Keratinocyte (primary cell): ENCODE measurements at regions not wholly inside any gene's neighbourhood (a gene's known extent, or its start where the extent isn't known, plus 50 kb on each side); places are given as distances from the start of the nearest gene placed in this dataset.

Experiments used
- DNase-seq: peaks from one replicate; pipeline ENCODE4 v3.0.0-alpha.2; 2011; ENCODE audit warnings: low read depth, missing footprints, low spot score
- FAIRE-seq: peaks from 2 replicates; lab custom pipeline; 2011; peaks lifted over from hg19 to GRCh38; lab: Jason Lieb, UNC
- H2AFZ ChIP-seq: 2 replicates; pipeline ENCODE4 v1.6.0; 2012; ENCODE audit warnings: low read length, control low read depth, inconsistent platforms; ENCODE audit not compliant: control insufficient read depth
- H3K27ac ChIP-seq: 2 replicates; pipeline ENCODE4 v1.5.1; 2011; ENCODE audit warnings: low read length; ENCODE audit not compliant: control insufficient read depth, insufficient read depth
- H3K27me3 ChIP-seq: 3 replicates; pipeline ENCODE4 v1.6.0; 2011; ENCODE audit warnings: low read length; ENCODE audit not compliant: control insufficient read depth, insufficient read depth; ENCODE audit errors: extremely low read depth
- H3K36me3 ChIP-seq, 2 experiments: 2 replicates in 1 of 2; 3 replicates in 1 of 2; pipeline ENCODE4 v1.5.1; 2011; ENCODE audit warnings: low read length in 2 of 2, mild to moderate bottlenecking in 1 of 2; ENCODE audit not compliant: control insufficient read depth in 2 of 2, insufficient read depth in 2 of 2; ENCODE audit errors: extremely low read depth in 1 of 2
- H3K4me1 ChIP-seq: 3 replicates; pipeline ENCODE4 v1.5.1; 2011; ENCODE audit warnings: low read length; ENCODE audit not compliant: control insufficient read depth, insufficient read depth; ENCODE audit errors: extremely low read depth
- H3K4me2 ChIP-seq: 3 replicates; pipeline ENCODE4 v1.6.0; 2011; ENCODE audit warnings: low read depth, low read length; ENCODE audit not compliant: control insufficient read depth, insufficient read depth; ENCODE audit errors: extremely low read depth
- H3K4me3 ChIP-seq, 3 experiments: fragments of 200-600 bp in 1 of 3; sonication (generic) in 1 of 3; 2 replicates in 2 of 3; 3 replicates in 1 of 3; pipeline ENCODE4 v1.5.1; 2011 to 2016; ENCODE audit warnings: low read length in 3 of 3, mild to moderate bottlenecking in 3 of 3, control low read depth in 2 of 3, inconsistent platforms in 1 of 3, low read depth in 1 of 3, mixed read lengths in 1 of 3, mixed run types in 1 of 3, moderate library complexity in 1 of 3; ENCODE audit not compliant: control insufficient read depth in 2 of 3, insufficient read depth in 2 of 3; ENCODE audit errors: extremely low read depth in 1 of 3
- H3K79me2 ChIP-seq: 2 replicates; pipeline ENCODE4 v1.6.0; 2012; ENCODE audit warnings: low read length; ENCODE audit not compliant: control insufficient read depth, insufficient read depth
- H3K9ac ChIP-seq: 3 replicates; pipeline ENCODE4 v1.6.0; 2011; ENCODE audit warnings: low read length; ENCODE audit not compliant: control insufficient read depth, insufficient read depth; ENCODE audit errors: extremely low read depth
- H3K9me1 ChIP-seq: 3 replicates; pipeline ENCODE4 v1.6.0; 2011; ENCODE audit warnings: low read length; ENCODE audit not compliant: control insufficient read depth, insufficient read depth; ENCODE audit errors: extremely low read depth
- H3K9me3 ChIP-seq: 2 replicates; pipeline ENCODE4 v1.5.1; 2012; ENCODE audit warnings: low read depth, low read length; ENCODE audit not compliant: control insufficient read depth
- H4K20me1 ChIP-seq: 3 replicates; pipeline ENCODE4 v1.6.0; 2011; ENCODE audit warnings: low read length; ENCODE audit not compliant: control insufficient read depth, insufficient read depth; ENCODE audit errors: extremely low read depth
- EZH2 ChIP-seq: IDR thresholded peaks from one replicate; pipeline ENCODE4 v1.6.1; 2012; ENCODE audit warnings: inconsistent platforms, mild to moderate bottlenecking, low read length, moderate library complexity
- dilution Hi-C: fragments of 300-500 bp; cut with MboI; formaldehyde crosslinking; loops from one replicate; pipeline ENCODE4 v1.7.0; 2020; ENCODE audit warnings: low sequenced_read_pairs; ENCODE audit not compliant: extremely low pct_ligation_motif_present
- TF ChIP-seq, protein P1 (sequence below), 3 experiments: IDR thresholded peaks in 1 of 3; conservative IDR thresholded peaks in 1 of 3; optimal IDR thresholded peaks in 1 of 3; 2 replicates in 2 of 3; 3 replicates in 1 of 3; pipeline versions ENCODE3 to v1.5.1; 2011; ENCODE audit warnings: low read length in 3 of 3, mild to moderate bottlenecking in 3 of 3, moderate library complexity in 2 of 3, control low read depth in 1 of 3, inconsistent platforms in 1 of 3; ENCODE audit not compliant: insufficient read depth in 2 of 3; ENCODE audit errors: extremely low read depth in 1 of 3

DNA sequence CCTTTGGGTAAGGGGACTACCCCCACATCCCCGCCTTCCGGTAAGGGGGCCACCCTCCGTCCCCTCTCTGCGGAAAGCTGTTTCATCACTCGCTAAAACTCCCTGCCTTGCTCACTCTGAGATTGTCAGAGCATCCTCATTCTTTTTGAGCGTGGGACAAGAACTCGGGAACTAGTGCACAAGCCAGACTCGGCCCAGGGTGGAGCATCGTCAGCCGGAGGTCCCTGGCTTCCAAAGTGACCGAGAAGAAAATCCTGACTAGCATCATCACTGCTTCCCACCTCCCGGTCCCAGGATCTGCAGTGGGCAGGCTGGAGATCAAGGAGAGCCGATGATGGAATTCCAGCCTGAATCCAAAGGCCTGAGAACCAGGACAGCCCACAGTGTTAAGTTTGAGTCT lies 380.3 kb downstream of the SEC14L1 start:
- no peaks in the 10 kb centered on the region for H3K9me3 ChIP-seq
- FAIRE-seq (no peak), DNase-seq (no peak)
- H3K9me1 ChIP-seq, result no peaks in the 10 kb centered on the region
- no peak overlapping the region for H3K4me3 ChIP-seq
- H3K36me3 ChIP-seq, result no peaks in the 10 kb centered on the region
- no peaks in the 10 kb centered on the region for H3K27me3 ChIP-seq
- no peaks in the 10 kb centered on the region for H3K4me1 ChIP-seq
- H3K9ac ChIP-seq, result no peak overlapping the region
- H3K4me2 ChIP-seq, result no peak overlapping the region
- no peaks in the 10 kb centered on the region for H3K79me2 ChIP-seq
- H3K27ac ChIP-seq, result no peak overlapping the region
- no peak for TF ChIP-seq EZH2
- TF ChIP-seq, protein P1, sequence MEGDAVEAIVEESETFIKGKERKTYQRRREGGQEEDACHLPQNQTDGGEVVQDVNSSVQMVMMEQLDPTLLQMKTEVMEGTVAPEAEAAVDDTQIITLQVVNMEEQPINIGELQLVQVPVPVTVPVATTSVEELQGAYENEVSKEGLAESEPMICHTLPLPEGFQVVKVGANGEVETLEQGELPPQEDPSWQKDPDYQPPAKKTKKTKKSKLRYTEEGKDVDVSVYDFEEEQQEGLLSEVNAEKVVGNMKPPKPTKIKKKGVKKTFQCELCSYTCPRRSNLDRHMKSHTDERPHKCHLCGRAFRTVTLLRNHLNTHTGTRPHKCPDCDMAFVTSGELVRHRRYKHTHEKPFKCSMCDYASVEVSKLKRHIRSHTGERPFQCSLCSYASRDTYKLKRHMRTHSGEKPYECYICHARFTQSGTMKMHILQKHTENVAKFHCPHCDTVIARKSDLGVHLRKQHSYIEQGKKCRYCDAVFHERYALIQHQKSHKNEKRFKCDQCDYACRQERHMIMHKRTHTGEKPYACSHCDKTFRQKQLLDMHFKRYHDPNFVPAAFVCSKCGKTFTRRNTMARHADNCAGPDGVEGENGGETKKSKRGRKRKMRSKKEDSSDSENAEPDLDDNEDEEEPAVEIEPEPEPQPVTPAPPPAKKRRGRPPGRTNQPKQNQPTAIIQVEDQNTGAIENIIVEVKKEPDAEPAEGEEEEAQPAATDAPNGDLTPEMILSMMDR (optimal IDR thresholded peaks at IDR 0.05 in 1 of 3, IDR thresholded peaks at IDR 0.05 in 1 of 3, conservative IDR thresholded peaks at IDR 0.05 in 1 of 3; ENCODE audit: extremely low read depth in 1 of 3, insufficient read depth in 2 of 3, low read length in 3 of 3), result no peak
- dilution Hi-C loops, result no loop called here
- no peak overlapping the region for H2AFZ ChIP-seq
- H4K20me1 ChIP-seq, result no peaks in the 10 kb centered on the region

DNA sequence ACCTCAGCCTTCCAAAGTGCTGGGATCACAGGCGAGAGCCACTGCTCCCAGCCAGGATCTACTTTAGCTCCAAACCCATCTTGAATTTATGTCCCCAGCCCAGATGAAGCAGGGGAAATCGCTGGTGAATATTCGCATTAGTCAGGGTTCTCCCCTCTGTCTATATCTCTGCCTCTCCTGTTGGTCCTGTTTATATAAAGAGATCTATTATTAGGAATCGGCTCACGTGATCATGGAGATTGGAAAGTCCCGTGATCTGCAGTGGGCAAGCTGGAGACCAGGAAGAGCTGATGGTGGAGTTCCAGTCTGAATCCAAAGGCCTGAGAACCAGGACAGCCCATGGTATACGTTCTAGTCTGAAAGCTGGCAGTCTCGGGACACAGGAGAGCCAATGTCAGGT lies 382.8 kb downstream of the SEC14L1 start:
- Histone ChIP-seq H3K9me1 (no peaks in the 10 kb centered on the region), H3K9me3 (no peaks in the 10 kb centered on the region), H3K27ac (no peak overlapping the region), H3K4me3 (no peak overlapping the region), H4K20me1 (no peaks in the 10 kb centered on the region), H3K27me3 (peaks cover 17% of the 10 kb centered on the region), H3K4me1 (no peaks in the 10 kb centered on the region), H2AFZ (no peak overlapping the region), H3K4me2 (no peak overlapping the region), H3K79me2 (no peaks in the 10 kb centered on the region), H3K9ac (no peak overlapping the region), H3K36me3 (no peaks in the 10 kb centered on the region)
- DNase-seq, result no peak
- TF ChIP-seq, protein P1 (optimal IDR thresholded peaks at IDR 0.05 in 1 of 3, IDR thresholded peaks at IDR 0.05 in 1 of 3, conservative IDR thresholded peaks at IDR 0.05 in 1 of 3; ENCODE audit: extremely low read depth in 1 of 3, insufficient read depth in 2 of 3, low read length in 3 of 3), result no peak
- TF ChIP-seq EZH2, result no peak
- dilution Hi-C loops, result no loop called here
- no peak for FAIRE-seq
